Osteoblast (primary cell): ENCODE measurements at regions not wholly inside any gene's neighbourhood (a gene's known extent, or its start where the extent isn't known, plus 50 kb on each side); places are given as distances from the start of the nearest gene placed in this dataset.

Source experiments
- DNase-seq: peaks from one replicate; pipeline ENCODE4 v3.0.0; 2011; ENCODE audit warnings: low spot score, mixed read lengths; ENCODE audit not compliant: insufficient read length; ENCODE audit errors: missing footprints
- H2AFZ ChIP-seq: 2 replicates; pipeline ENCODE4 v1.6.0; 2011; ENCODE audit warnings: mild to moderate bottlenecking, low read length
- H3K27ac ChIP-seq: 2 replicates; pipeline ENCODE4 v1.5.1; 2011; ENCODE audit warnings: mild to moderate bottlenecking, low read depth, low read length, moderate library complexity
- H3K27me3 ChIP-seq: 2 replicates; pipeline ENCODE4 v1.6.0; 2012; ENCODE audit warnings: mild to moderate bottlenecking, control low read depth, inconsistent platforms, low read length, moderate library complexity; ENCODE audit not compliant: insufficient read depth
- H3K36me3 ChIP-seq: 2 replicates; pipeline ENCODE4 v1.5.1; 2011; ENCODE audit warnings: mild to moderate bottlenecking, low read length, control low read depth, moderate library complexity; ENCODE audit not compliant: insufficient read depth
- H3K4me1 ChIP-seq: 2 replicates; pipeline ENCODE4 v1.5.1; 2011; ENCODE audit warnings: mild to moderate bottlenecking, low read length, control low read depth, moderate library complexity; ENCODE audit not compliant: insufficient read depth
- H3K4me2 ChIP-seq: 2 replicates; pipeline ENCODE4 v1.6.0; 2011; ENCODE audit warnings: mild to moderate bottlenecking, low read length; ENCODE audit not compliant: insufficient read depth
- H3K4me3 ChIP-seq: fragments of 200-600 bp; sonication (generic); 3 replicates; pipeline ENCODE4 v1.5.1; 2012; ENCODE audit warnings: mild to moderate bottlenecking, low read length, inconsistent platforms; ENCODE audit not compliant: insufficient read depth
- H3K79me2 ChIP-seq: 2 replicates; pipeline ENCODE4 v1.6.0; 2012; ENCODE audit warnings: mild to moderate bottlenecking, low read length, control low read depth, inconsistent platforms; ENCODE audit not compliant: insufficient read depth
- H3K9me3 ChIP-seq: 2 replicates; pipeline ENCODE4 v1.5.1; 2011; ENCODE audit warnings: low read depth, low read length, control low read depth
- H4K20me1 ChIP-seq: 2 replicates; pipeline ENCODE4 v1.6.0; 2012; ENCODE audit warnings: mild to moderate bottlenecking, low read length, control low read depth; ENCODE audit not compliant: insufficient read depth
- TF ChIP-seq, protein P1 (sequence below): IDR thresholded peaks from 2 replicates; pipeline ENCODE4 v1.5.1; 2011; ENCODE audit warnings: mild to moderate bottlenecking, low read depth, low read length, moderate library complexity; ENCODE audit errors: extremely low read depth

DNA sequence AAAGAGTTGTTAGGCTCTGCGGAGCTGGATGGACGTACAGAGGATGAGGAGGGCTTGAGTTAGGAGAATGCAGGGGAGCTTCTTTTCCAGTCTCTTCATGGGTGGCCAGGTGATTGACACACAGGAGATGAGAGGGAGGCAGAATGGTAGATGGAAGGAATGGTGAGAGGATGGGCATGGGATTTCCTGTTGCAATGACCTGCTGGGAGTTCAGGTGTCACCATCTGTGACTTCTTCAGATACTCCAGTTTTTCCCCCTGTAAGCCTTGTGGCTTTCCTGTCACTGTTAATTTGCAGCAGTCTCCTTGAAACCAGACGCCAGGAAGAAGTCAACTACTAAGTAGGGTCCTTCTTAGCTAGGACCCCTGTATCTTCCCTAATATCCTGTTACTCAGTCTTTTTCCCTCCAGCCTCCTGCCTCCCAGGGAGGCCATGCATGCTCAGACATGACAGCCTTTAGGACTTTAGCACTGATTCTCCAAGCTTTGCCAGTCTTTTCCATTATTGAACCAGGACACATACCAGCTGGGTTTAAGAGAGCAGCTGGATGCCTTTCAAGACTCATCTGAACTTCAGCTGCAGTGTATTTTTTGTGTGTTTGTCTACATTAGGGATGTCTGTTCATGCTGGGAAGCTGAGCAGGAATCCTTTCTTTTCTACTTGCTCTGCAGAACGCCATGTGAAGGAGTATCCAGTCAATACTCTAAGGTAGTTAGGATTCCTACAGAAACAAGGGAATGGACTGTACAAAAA, 67.2 kb upstream of the CD180 start:
- Histone ChIP-seq H3K36me3 (no peaks in the 10 kb centered on the region), H3K27ac (no peak overlapping the region), H3K4me1 (peaks cover 18% of the 10 kb centered on the region), H3K9me3 (no peaks in the 10 kb centered on the region), H4K20me1 (no peaks in the 10 kb centered on the region), H3K4me3 (no peak overlapping the region), H3K4me2 (no peak overlapping the region), H3K79me2 (no peaks in the 10 kb centered on the region), H2AFZ (no peak overlapping the region), H3K27me3 (no peaks in the 10 kb centered on the region)
- no peak for DNase-seq
- TF ChIP-seq, protein P1, sequence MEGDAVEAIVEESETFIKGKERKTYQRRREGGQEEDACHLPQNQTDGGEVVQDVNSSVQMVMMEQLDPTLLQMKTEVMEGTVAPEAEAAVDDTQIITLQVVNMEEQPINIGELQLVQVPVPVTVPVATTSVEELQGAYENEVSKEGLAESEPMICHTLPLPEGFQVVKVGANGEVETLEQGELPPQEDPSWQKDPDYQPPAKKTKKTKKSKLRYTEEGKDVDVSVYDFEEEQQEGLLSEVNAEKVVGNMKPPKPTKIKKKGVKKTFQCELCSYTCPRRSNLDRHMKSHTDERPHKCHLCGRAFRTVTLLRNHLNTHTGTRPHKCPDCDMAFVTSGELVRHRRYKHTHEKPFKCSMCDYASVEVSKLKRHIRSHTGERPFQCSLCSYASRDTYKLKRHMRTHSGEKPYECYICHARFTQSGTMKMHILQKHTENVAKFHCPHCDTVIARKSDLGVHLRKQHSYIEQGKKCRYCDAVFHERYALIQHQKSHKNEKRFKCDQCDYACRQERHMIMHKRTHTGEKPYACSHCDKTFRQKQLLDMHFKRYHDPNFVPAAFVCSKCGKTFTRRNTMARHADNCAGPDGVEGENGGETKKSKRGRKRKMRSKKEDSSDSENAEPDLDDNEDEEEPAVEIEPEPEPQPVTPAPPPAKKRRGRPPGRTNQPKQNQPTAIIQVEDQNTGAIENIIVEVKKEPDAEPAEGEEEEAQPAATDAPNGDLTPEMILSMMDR: no peak

DNA sequence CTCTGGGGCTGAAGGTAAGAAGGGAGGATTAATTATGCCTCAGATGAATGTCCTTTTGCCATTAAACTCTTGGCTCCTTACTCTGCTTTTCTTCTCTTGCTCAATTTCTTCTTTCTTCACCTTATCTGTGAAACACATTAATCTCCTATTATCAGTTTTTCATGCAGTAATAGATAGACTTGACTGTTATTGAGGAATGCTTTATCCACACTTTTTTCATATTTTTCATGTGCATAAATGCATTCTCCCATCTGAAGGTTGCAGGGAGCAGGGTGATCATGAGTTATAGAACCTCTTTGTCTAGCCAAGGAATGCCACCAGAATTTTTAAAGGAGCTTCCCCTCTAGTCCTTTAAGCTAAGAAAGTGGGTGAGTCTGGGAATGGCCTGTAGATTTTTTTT, 66.4 kb upstream of the CD180 start:
- Histone ChIP-seq H3K4me2 (no peak overlapping the region), H2AFZ (no peak overlapping the region), H4K20me1 (no peaks in the 10 kb centered on the region), H3K4me1 (peaks cover 9% of the 10 kb centered on the region), H3K9me3 (no peaks in the 10 kb centered on the region), H3K79me2 (no peaks in the 10 kb centered on the region), H3K36me3 (no peaks in the 10 kb centered on the region), H3K27me3 (no peaks in the 10 kb centered on the region), H3K4me3 (no peak overlapping the region), H3K27ac (no peak overlapping the region)
- TF ChIP-seq, protein P1: no peak
- DNase-seq: no peak

DNA sequence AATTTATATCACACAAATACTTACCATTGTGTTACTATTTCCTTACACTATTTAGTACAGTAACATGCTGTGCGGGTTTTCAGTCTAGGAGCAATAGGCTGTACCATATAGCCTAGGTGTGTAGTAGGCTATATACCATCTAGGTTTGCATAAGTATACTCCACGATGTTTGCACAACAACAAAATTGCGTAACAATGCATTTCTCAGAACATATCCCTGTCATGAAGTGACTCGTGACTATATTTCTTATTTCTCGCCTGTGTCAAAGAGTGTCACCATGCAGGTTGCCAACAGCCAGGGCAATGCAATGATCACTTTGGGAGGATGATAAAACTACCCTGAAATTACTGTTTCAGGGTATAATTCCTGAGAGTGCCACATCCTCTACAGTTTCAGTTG, 65.6 kb upstream of the CD180 start:
- DNase-seq: no peak
- no peak overlapping the region for H3K4me2 ChIP-seq
- H4K20me1 ChIP-seq: no peaks in the 10 kb centered on the region
- H3K4me1 ChIP-seq: peaks cover 2% of the 10 kb centered on the region
- TF ChIP-seq, protein P1: no peak
- no peaks in the 10 kb centered on the region for H3K79me2 ChIP-seq
- H3K4me3 ChIP-seq: no peak overlapping the region
- H2AFZ ChIP-seq: no peak overlapping the region
- H3K27ac ChIP-seq: no peak overlapping the region
- H3K36me3 ChIP-seq: no peaks in the 10 kb centered on the region
- no peaks in the 10 kb centered on the region for H3K9me3 ChIP-seq
- no peaks in the 10 kb centered on the region for H3K27me3 ChIP-seq

GRCh38 chr5:67259548-67260215, 63.1 kb upstream of the CD180 start:
- H2AFZ ChIP-seq: no peak overlapping the region
- no peak overlapping the region for H3K27ac ChIP-seq
- no peaks in the 10 kb centered on the region for H3K79me2 ChIP-seq
- TF ChIP-seq, protein P1: no peak
- H3K9me3 ChIP-seq: no peaks in the 10 kb centered on the region
- no peaks in the 10 kb centered on the region for H3K4me1 ChIP-seq
- no peak for DNase-seq
- H3K4me2 ChIP-seq: no peak overlapping the region
- H3K27me3 ChIP-seq: no peaks in the 10 kb centered on the region
- H4K20me1 ChIP-seq: no peaks in the 10 kb centered on the region
- no peak overlapping the region for H3K4me3 ChIP-seq
- H3K36me3 ChIP-seq: no peaks in the 10 kb centered on the region
